Heart left ventricle (tissue), 13 donors: ENCODE measurements at regions not wholly inside any gene's neighbourhood (a gene's known extent, or its start where the extent isn't known, plus 50 kb on each side); places are given as distances from the start of the nearest gene placed in this dataset.

Experiments used
- CTCF ChIP-seq, 12 donors: fragments of 200-600 bp; sonication (generic) in 4 of 12; IDR thresholded peaks; one replicate each; pipeline versions ENCODE4 v1.5.0 to v1.8.0; 2018 to 2022; ENCODE audit warnings: antibody characterized with exemption in 12 of 12, mild to moderate bottlenecking in 5 of 12
- POLR2A ChIP-seq, 2 donors: fragments of 450-650 bp; IDR thresholded peaks; one replicate each; pipeline ENCODE4 v1.6.1; 2017; ENCODE audit warnings: antibody characterized with exemption in 2 of 2, mild to moderate bottlenecking in 2 of 2, moderate library complexity in 2 of 2
- donor health status: ischemic (EF 13 %, LVEDD 7.1; RV severe dilation, severe dysfunction).
- donor health status: DM: no; HTN: yes; CAD: no.
- donor health status: DM: no; HTN: no; CAD: no.
- donor health status: ischemic (EF 25% LVEDD 6.9; RV normal size, moderate dysfunction).
- donor health status: ischemic (EF 25% LVEDD 5.7; RV mildly dilated, moderate dysfunction).
- donor health status: ischemic (EF 35%, LVEDD 5.7; RV mildly dilated, moderate dysfunction).
- donor health status: nonischemic (EF 11% LVEDD 7.7; RV severe dilation, severe dysfunction).
- donor health status: DM: yes; HTN: yes; CAD: no.
- donor health status: PGD.
- donor health status: ischemic (EF 29% LVEDD 5.4; RV normal size, mild dysfunction).
- donor health status: nonischemic (EF 23%, LVEDD 6.1; RV moderate dilation, normal function).

- TF ChIP-seq CTCF (IDR thresholded peaks at IDR 0.05) (no peak), POLR2A (IDR thresholded peaks at IDR 0.05) (no peak)
These were observed 215.6 kb upstream of the TMEFF2 start for GRCh38 chr2:192410319-192410718.
